ENCODE measurements at regions not wholly inside any gene's neighbourhood (a gene's known extent, or its start where the extent isn't known, plus 50 kb on each side); places are given as distances from the start of the nearest gene placed in this dataset.

DNA sequence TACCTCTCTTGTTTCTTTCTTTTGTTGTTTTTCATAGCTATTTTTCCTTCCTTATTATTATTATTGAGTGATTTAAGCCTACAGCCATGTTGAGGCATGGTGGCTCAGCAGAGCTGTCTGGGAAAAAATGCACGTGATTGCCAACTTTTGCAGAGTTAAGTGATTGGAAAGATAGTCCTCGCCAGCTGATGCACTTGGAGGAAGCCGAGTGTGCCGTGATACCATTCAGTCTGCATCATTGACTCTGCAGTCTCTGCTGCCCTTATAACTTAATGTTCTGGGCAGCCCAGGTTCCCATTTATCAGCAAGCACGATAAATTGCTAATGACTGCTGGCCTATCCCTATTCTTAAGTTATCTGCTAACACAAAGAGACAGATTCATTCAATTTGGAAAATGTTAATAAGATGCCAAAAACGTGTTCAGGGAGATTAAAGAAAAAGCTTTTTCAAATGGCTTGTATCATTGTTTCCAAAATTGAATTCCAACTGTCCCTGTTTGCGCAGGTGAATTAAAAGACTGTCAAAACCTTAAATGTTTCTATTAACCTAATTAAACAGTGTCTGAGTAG lies 232.9 kb upstream of the NPY start:
- TF ChIP-seq CHD1 (IDR thresholded peaks at IDR 0.05; ENCODE audit: low read depth, low read length) (no peak), CTCF (conservative IDR thresholded peaks at IDR 0.05; ENCODE audit: low read depth, low read length) (no peak), ELK1 (IDR thresholded peaks at IDR 0.05; ENCODE audit: borderline replicate concordance, low read depth, low read length) (no peak), CEBPB (IDR thresholded peaks at IDR 0.05; ENCODE audit: low read depth, low read length) (no peak), RAD21 (IDR thresholded peaks at IDR 0.05; ENCODE audit: low read length) (no peak), POLR2A (IDR thresholded peaks at IDR 0.05; ENCODE audit: low read depth, low read length) (no peak), MXI1 (IDR thresholded peaks at IDR 0.05; ENCODE audit: borderline replicate concordance, low read depth, low read length) (no peak)

Measured in IMR-90 (cell line).